Activated naive CD8-positive, alpha-beta T cell treated with anti-CD3 and anti-CD28 coated beads for 36 hours (primary cell): ENCODE measurements at regions not wholly inside any gene's neighbourhood (a gene's known extent, or its start where the extent isn't known, plus 50 kb on each side); places are given as distances from the start of the nearest gene placed in this dataset.

ENCODE experiments used
- DNase-seq: peaks from one replicate; pipeline ENCODE4 v3.0.0; 2021
- H3K27ac Mint-ChIP-seq: one replicate; pipeline ENCODE4 v1.8.0; 2022; ENCODE audit warnings: mild to moderate bottlenecking, moderate library complexity, mixed read lengths
- H3K27me3 Mint-ChIP-seq: one replicate; pipeline ENCODE4 v1.8.0; 2022; ENCODE audit warnings: mild to moderate bottlenecking, mixed read lengths
- H3K36me3 Mint-ChIP-seq: one replicate; pipeline ENCODE4 v1.8.0; 2021; ENCODE audit warnings: mild to moderate bottlenecking, mixed read lengths
- H3K4me1 Mint-ChIP-seq: one replicate; pipeline ENCODE4 v1.8.0; 2021; ENCODE audit warnings: mixed read lengths
- H3K4me3 Mint-ChIP-seq: one replicate; pipeline ENCODE4 v1.8.0; 2022; ENCODE audit warnings: mild to moderate bottlenecking, moderate library complexity, mixed read lengths
- H3K9me3 Mint-ChIP-seq: one replicate; pipeline ENCODE4 v1.8.0; 2022; ENCODE audit warnings: mixed read lengths

- no peak overlapping the region for H3K27ac Mint-ChIP-seq
- no peaks in the 10 kb centered on the region for H3K4me1 Mint-ChIP-seq
- no peaks in the 10 kb centered on the region for H3K9me3 Mint-ChIP-seq
- H3K27me3 Mint-ChIP-seq, result no peaks in the 10 kb centered on the region
- no peaks in the 10 kb centered on the region for H3K36me3 Mint-ChIP-seq
- H3K4me3 Mint-ChIP-seq, result no peak overlapping the region
- no peak for DNase-seq
Observed at GRCh38 chr10:93254180-93254853, 180.6 kb downstream of the CYP26A1 start.

DNA sequence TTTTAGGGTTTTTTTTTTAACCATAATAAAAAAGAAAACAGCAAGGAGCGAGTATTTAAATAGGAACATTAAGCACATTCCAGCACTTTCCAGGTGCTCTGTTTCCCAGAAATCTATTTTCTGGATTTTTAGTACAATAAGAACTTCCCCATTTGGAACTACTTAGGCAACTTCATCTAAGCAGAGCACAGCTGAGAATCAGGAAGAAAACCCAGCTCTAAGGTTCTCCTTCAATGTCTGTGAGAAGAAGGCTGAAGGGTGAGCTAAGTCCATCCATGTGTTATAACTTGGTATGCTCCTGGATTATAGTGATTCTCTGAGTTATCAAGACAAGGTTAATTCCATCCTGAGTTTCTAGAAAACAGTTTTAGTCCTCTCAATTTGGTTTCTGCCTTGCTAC lies 181.9 kb downstream of the CYP26A1 start:
- Mint-ChIP-seq H3K9me3 (no peaks in the 10 kb centered on the region), H3K27ac (no peak overlapping the region), H3K4me1 (no peaks in the 10 kb centered on the region), H3K27me3 (no peaks in the 10 kb centered on the region), H3K4me3 (no peak overlapping the region), H3K36me3 (no peaks in the 10 kb centered on the region)
- no peak for DNase-seq
